ENCODE measurements at regions not wholly inside any gene's neighbourhood (a gene's known extent, or its start where the extent isn't known, plus 50 kb on each side); places are given as distances from the start of the nearest gene placed in this dataset.

GRCh38 chr2:126463892-126464674 is 191.9 kb upstream of the GYPC start:
- Histone ChIP-seq H3K9ac (ENCODE audit: low read length in 3 of 3) (no peak overlapping the region), H3K36me3 (ENCODE audit: control insufficient read depth in 2 of 3, insufficient read depth in 3 of 3, low read length in 3 of 3) (no peaks in the 10 kb centered on the region), H3K9me3 (ENCODE audit: control insufficient read depth in 2 of 3, insufficient read depth in 1 of 3, low read length in 3 of 3) (no peaks in the 10 kb centered on the region), H3K4me3 (ENCODE audit: low read length in 3 of 3) (no peak overlapping the region), H3K27me3 (ENCODE audit: control insufficient read depth, insufficient read depth, low read length) (no peaks in the 10 kb centered on the region), H3K27ac (ENCODE audit: low read depth in 2 of 2, low read length in 2 of 2) (no peak overlapping the region), H3K4me1 (ENCODE audit: control insufficient read depth in 2 of 3, insufficient read depth in 2 of 3, low read depth in 1 of 3, low read length in 3 of 3) (no peaks in the 10 kb centered on the region)
- DNase-seq (no peak), FAIRE-seq (no peak)
- TF ChIP-seq, protein P1, sequence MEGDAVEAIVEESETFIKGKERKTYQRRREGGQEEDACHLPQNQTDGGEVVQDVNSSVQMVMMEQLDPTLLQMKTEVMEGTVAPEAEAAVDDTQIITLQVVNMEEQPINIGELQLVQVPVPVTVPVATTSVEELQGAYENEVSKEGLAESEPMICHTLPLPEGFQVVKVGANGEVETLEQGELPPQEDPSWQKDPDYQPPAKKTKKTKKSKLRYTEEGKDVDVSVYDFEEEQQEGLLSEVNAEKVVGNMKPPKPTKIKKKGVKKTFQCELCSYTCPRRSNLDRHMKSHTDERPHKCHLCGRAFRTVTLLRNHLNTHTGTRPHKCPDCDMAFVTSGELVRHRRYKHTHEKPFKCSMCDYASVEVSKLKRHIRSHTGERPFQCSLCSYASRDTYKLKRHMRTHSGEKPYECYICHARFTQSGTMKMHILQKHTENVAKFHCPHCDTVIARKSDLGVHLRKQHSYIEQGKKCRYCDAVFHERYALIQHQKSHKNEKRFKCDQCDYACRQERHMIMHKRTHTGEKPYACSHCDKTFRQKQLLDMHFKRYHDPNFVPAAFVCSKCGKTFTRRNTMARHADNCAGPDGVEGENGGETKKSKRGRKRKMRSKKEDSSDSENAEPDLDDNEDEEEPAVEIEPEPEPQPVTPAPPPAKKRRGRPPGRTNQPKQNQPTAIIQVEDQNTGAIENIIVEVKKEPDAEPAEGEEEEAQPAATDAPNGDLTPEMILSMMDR (IDR thresholded peaks at IDR 0.05; ENCODE audit: borderline replicate concordance, extremely low read depth, insufficient read depth) = no peak
- intact Hi-C loops (cut with DNase I) = no loop called here

DNA sequence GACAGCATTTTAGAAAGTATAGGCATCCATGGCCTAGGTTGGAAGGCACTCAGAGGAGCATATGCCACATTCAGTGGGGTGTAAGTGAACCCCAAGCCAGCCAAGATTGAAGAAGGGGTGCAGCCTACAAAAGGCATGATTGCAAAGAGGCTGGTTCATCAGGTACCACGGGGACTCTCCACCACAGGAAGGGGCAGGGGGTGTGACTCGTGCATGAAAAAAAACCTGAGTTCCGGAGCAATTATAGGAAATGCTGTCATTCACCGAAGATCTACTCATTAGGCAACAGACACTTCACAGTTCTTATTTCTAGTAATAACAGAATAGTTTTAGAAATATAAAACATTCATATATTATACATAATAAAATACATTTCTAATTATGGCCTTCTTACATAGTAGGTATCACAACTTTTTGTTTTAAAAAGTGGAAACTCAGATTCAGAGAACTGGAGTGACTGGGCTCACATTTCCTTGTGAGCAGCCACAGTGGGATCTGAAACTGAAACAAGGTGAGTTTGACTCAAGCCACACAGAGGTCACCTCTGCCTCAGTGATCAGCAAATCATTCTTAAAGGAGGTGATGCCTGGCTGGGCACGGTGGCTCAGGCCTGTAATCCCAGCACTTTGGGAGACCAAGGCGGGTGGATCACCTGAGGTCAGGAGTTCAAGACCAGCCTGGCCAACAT is 188.4 kb upstream of the GYPC start:
- Histone ChIP-seq H3K27me3 (ENCODE audit: control insufficient read depth, insufficient read depth, low read length) (no peaks in the 10 kb centered on the region), H3K36me3 (ENCODE audit: control insufficient read depth in 2 of 3, insufficient read depth in 3 of 3, low read length in 3 of 3) (no peaks in the 10 kb centered on the region), H3K27ac (ENCODE audit: low read depth in 2 of 2, low read length in 2 of 2) (no peak overlapping the region), H3K9me3 (ENCODE audit: control insufficient read depth in 2 of 3, insufficient read depth in 1 of 3, low read length in 3 of 3) (no peaks in the 10 kb centered on the region), H3K4me3 (ENCODE audit: low read length in 3 of 3) (no peak overlapping the region), H3K4me1 (ENCODE audit: control insufficient read depth in 2 of 3, insufficient read depth in 2 of 3, low read depth in 1 of 3, low read length in 3 of 3) (no peaks in the 10 kb centered on the region), H3K9ac (ENCODE audit: low read length in 3 of 3) (no peak overlapping the region)
- intact Hi-C loops (cut with DNase I) = no loop called here
- TF ChIP-seq, protein P1 (IDR thresholded peaks at IDR 0.05; ENCODE audit: borderline replicate concordance, extremely low read depth, insufficient read depth) = no peak
- FAIRE-seq (no peak), DNase-seq (no peak)

- Histone ChIP-seq H3K36me3 (ENCODE audit: control insufficient read depth in 2 of 3, insufficient read depth in 3 of 3, low read length in 3 of 3) (no peaks in the 10 kb centered on the region), H3K9ac (ENCODE audit: low read length in 3 of 3) (no peak overlapping the region), H3K27me3 (ENCODE audit: control insufficient read depth, insufficient read depth, low read length) (no peaks in the 10 kb centered on the region), H3K4me1 (ENCODE audit: control insufficient read depth in 2 of 3, insufficient read depth in 2 of 3, low read depth in 1 of 3, low read length in 3 of 3) (no peaks in the 10 kb centered on the region), H3K27ac (ENCODE audit: low read depth in 2 of 2, low read length in 2 of 2) (no peak overlapping the region), H3K4me3 (ENCODE audit: low read length in 3 of 3) (no peak overlapping the region), H3K9me3 (ENCODE audit: control insufficient read depth in 2 of 3, insufficient read depth in 1 of 3, low read length in 3 of 3) (no peaks in the 10 kb centered on the region)
- FAIRE-seq (no peak), DNase-seq (no peak)
- TF ChIP-seq, protein P1 (IDR thresholded peaks at IDR 0.05; ENCODE audit: borderline replicate concordance, extremely low read depth, insufficient read depth) = no peak
- intact Hi-C loops (cut with DNase I) = no loop called here
Measured at GRCh38 chr2:126475031-126475430, 180.9 kb upstream of the GYPC start.
